HG02588 (cell line): ENCODE measurements at regions not wholly inside any gene's neighbourhood (a gene's known extent, or its start where the extent isn't known, plus 50 kb on each side); places are given as distances from the start of the nearest gene placed in this dataset.

ENCODE experiments used
- ATAC-seq: cut with Tn5 transposase; IDR thresholded peaks from one replicate; pipeline ENCODE4 v1.9.1; 2021; ENCODE audit warnings: mild to moderate bottlenecking, moderate library complexity; ENCODE audit not compliant: unreplicated experiment

DNA sequence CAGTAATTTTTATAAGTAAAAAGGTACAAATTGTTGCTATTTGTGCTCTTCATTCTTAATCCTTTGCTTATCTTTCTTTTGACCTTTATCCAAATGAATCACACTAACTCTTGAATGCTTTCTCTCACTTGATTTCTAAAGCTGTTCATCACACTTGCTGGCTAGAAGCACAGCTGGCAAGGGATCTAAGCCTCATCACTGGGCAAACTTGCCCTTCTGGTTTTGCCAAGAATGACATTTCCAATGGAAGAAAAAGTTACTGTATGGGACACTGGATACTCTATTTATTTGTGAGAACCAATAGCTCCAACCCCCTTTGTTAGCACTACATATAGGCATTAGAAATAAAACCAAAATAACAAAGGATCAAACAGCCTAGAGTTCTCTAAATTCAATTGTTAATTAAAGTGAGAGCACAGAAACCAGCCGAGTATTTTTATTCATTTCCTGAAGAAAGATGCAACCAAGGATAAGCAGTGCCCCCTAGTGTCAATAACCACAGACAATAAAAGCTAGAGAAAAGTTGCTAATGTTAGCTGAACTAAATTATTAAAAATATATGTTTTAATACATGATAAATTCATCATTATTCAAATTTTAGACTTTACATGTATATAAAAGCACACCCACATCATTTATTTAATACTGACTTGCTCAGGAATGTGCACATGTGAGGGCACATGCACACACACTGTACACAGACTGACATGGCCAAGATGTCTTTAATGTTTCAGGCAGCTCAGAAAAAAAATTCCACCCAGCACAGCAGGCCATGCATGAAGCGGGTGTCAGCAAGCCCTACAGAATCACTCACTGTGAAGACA is 59.8 kb upstream of the POU5F2 start:
- ATAC-seq = no peak

GRCh38 chr5:93794954-93795353 is 53.6 kb upstream of the POU5F2 start:
- no peak for ATAC-seq

DNA sequence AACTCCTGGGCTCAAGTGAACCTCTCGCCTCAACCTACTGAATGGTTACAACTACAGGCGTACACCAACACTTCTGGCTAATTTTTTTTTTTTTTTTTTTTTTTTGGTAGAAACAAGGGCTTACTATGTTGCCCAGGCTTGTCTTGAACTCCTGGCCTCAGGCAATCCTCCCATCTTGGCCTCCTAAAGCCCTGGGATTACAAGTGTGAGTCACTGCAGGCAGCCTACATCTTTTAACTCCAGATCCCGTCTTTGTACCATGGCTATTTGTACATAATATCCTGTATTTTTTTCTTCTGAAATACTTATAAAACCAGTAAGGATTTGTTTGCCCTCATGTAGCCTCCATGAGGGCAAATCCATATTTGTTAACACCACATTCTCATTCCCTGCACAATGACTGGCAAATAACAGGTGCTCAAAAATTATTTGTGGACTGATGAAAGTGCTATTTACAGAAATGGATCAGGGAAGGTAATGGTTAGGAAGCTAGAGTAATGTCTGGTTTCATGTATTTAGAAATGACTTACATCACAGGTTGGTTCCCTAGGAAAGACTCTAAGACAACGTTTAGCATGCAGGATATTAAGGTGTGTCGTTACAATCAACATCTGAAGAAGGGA is 51.9 kb upstream of the POU5F2 start:
- ATAC-seq = no peak

DNA sequence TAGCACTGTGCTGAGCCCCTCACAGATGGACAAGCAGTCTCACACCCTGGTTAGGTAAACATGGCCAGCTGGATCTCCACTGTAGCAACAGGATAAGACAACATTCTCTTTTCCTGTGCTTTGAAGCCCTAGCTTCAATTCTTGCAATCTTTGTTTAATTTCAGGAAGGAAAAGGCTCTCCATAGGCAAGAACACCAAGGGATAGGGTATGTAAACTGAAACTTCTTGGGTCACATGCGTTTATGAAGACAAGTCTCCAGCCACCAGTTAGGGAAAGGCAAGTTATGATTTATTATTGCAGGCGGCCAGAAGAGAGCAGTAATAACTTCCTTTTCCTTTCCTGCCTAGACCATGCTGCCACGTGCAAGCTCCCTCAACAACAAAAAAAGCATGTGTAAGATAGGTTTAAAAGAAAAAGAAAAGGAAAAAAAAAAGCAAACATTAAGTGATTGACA is 50.1 kb upstream of the POU5F2 start:
- ATAC-seq = no peak
